MCF 10A (cell line): ENCODE measurements at regions not wholly inside any gene's neighbourhood (a gene's known extent, or its start where the extent isn't known, plus 50 kb on each side); places are given as distances from the start of the nearest gene placed in this dataset.
A peak's percentile ranks its signal among the peaks of the same experiment; 100 is the strongest.

ENCODE experiments used
- BruUV-seq: library from RNA; stranded (reverse); fragments of 400-500 nt; replicated peaks from 2 replicates; lab custom pipeline; 2021; lab: Mats Ljungman, UMichigan
- CTCF ChIA-PET: fragments of 300-600 bp; sonication (Branson Sonifier 250); formaldehyde crosslinking; extraction: SDS; loops from one replicate; lab custom pipeline; 2021; ENCODE audit warnings: antibody characterized with exemption, inconsistent platforms; lab: Yijun Ruan, JAX
- POLR2A ChIA-PET: fragments of 300-600, 350-650 bp; sonication (Branson Sonifier 250); formaldehyde crosslinking; extraction: SDS; loops from one replicate; lab custom pipeline; 2020; ENCODE audit warnings: antibody characterized with exemption, inconsistent platforms; lab: Yijun Ruan, JAX
- DNase-seq: peaks from one replicate; pipeline ENCODE4 v3.0.0-alpha.2; 2018; ENCODE audit not compliant: unreplicated experiment
- H3K27ac Mint-ChIP-seq: one replicate; pipeline ENCODE4 v1.8.0; 2022; ENCODE audit warnings: mild to moderate bottlenecking, low read depth, mixed read lengths; ENCODE audit not compliant: unreplicated experiment
- H3K27me3 Mint-ChIP-seq: one replicate; pipeline ENCODE4 v1.8.0; 2022; ENCODE audit warnings: mixed read lengths; ENCODE audit not compliant: insufficient read depth, unreplicated experiment
- H3K36me3 Mint-ChIP-seq: one replicate; pipeline ENCODE4 v1.8.0; 2022; ENCODE audit warnings: mild to moderate bottlenecking, moderate library complexity, mixed read lengths; ENCODE audit not compliant: insufficient read depth, unreplicated experiment
- H3K4me1 Mint-ChIP-seq: one replicate; pipeline ENCODE4 v1.8.0; 2022; ENCODE audit warnings: mixed read lengths; ENCODE audit not compliant: insufficient read depth, unreplicated experiment
- H3K4me3 Mint-ChIP-seq: one replicate; pipeline ENCODE4 v1.8.0; 2022; ENCODE audit warnings: mild to moderate bottlenecking, moderate library complexity, mixed read lengths; ENCODE audit not compliant: unreplicated experiment
- H3K9me3 Mint-ChIP-seq: one replicate; pipeline ENCODE4 v1.8.0; 2022; ENCODE audit warnings: mixed read lengths; ENCODE audit not compliant: unreplicated experiment
- intact Hi-C: fragments of 100-400 bp; cut with micrococcal nuclease; formaldehyde crosslinking; loops from 2 replicates; pipeline ENCODE4 v1.14.1; 2022
- TF ChIP-seq, protein P1 (sequence below): fragments of 200-600 bp; IDR thresholded peaks from one replicate; pipeline ENCODE4 v1.8.0; 2022; ENCODE audit warnings: antibody characterized with exemption, mild to moderate bottlenecking; ENCODE audit not compliant: unreplicated experiment

DNA sequence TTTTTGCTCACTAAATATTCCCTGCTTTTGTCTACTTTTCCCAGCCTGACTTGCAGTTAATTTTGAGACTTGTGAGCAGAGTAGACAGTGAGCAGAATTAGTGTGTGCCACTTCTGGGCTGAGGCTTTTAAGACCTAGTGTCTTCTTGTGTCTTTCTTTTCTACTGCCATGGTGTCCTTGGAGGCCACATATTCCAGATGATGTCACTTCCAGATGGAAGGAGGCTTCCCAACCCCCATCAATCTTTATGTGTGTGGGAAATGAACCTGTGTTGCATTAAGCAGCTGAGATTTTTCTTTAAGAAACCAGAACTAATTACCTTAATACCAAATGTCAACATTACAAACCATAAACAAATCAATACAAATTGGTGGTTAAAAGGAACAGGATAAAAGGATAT is 774.7 kb upstream of the ROBO1 start:
- Mint-ChIP-seq H3K27me3 (peaks cover 40% of the 10 kb centered on the region), H3K9me3 (peaks cover 8% of the 10 kb centered on the region), H3K27ac (no peak overlapping the region), H3K4me1 (no peaks in the 10 kb centered on the region), H3K36me3 (no peaks in the 10 kb centered on the region), H3K4me3 (no peak overlapping the region)
- DNase-seq = no peak
- BruUV-seq = no TSS peak
- POLR2A ChIA-PET = no interaction called here
- CTCF ChIA-PET = no interaction called here
- TF ChIP-seq, protein P1, sequence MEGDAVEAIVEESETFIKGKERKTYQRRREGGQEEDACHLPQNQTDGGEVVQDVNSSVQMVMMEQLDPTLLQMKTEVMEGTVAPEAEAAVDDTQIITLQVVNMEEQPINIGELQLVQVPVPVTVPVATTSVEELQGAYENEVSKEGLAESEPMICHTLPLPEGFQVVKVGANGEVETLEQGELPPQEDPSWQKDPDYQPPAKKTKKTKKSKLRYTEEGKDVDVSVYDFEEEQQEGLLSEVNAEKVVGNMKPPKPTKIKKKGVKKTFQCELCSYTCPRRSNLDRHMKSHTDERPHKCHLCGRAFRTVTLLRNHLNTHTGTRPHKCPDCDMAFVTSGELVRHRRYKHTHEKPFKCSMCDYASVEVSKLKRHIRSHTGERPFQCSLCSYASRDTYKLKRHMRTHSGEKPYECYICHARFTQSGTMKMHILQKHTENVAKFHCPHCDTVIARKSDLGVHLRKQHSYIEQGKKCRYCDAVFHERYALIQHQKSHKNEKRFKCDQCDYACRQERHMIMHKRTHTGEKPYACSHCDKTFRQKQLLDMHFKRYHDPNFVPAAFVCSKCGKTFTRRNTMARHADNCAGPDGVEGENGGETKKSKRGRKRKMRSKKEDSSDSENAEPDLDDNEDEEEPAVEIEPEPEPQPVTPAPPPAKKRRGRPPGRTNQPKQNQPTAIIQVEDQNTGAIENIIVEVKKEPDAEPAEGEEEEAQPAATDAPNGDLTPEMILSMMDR = no peak
- intact Hi-C loops = no loop called here

DNA sequence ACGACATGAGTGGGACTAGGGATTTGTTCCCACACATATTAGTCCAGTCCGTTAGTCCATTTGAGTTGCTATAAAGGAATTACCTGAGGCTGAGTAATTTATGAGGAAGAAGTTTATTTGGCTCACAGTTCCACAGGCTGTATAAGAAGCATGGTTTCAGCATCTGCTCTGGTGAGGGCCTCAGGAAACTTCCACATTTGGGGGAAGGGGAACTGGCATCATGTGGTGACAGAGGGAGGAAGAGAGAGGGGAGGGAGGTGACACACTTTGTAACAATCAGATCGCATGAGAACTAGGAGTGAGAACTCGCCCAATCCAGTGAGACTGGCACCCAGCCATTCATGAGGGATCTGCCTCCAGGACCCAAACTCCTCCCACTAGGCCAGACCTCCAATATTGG is 769.9 kb upstream of the ROBO1 start:
- no peaks in the 10 kb centered on the region for H3K9me3 Mint-ChIP-seq
- POLR2A ChIA-PET = no interaction called here
- H3K27me3 Mint-ChIP-seq = peaks cover 21% of the 10 kb centered on the region
- H3K4me3 Mint-ChIP-seq = no peak overlapping the region
- CTCF ChIA-PET = no interaction called here
- no peak for DNase-seq
- no peaks in the 10 kb centered on the region for H3K36me3 Mint-ChIP-seq
- TF ChIP-seq, protein P1 = no peak
- H3K27ac Mint-ChIP-seq = no peak overlapping the region
- H3K4me1 Mint-ChIP-seq = no peaks in the 10 kb centered on the region
- intact Hi-C loops = no loop called here
- no TSS peak for BruUV-seq

DNA sequence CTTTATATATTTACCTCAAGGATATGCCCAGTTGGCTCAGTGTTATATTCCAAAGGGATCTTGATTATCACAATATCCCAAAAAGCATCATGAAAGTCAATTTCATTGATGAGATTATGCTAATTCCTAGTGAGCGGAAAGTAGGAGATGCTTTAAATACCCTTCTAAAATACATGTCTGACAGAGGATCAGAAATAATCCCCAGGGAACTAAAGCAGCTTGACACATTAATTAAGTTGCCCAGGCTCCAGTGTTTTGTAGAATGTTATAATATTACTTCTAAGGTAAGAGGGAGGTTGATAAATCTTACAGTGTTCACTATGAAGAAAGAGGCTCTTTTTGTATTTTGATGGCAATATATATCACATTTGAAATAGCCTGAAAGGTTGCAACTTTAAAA is 767.5 kb upstream of the ROBO1 start:
- no peaks in the 10 kb centered on the region for H3K36me3 Mint-ChIP-seq
- DNase-seq = no peak
- peaks cover 23% of the 10 kb centered on the region for H3K27me3 Mint-ChIP-seq
- no peaks in the 10 kb centered on the region for H3K4me1 Mint-ChIP-seq
- H3K27ac Mint-ChIP-seq = no peak overlapping the region
- CTCF ChIA-PET = no interaction called here
- no TSS peak for BruUV-seq
- no peak overlapping the region for H3K4me3 Mint-ChIP-seq
- no peaks in the 10 kb centered on the region for H3K9me3 Mint-ChIP-seq
- TF ChIP-seq, protein P1 = no peak
- POLR2A ChIA-PET = interaction anchor here (1.1 kb wide), 1 partner anchor 10 kb away, joined by 4 read pairs; no protein-coding TSS in a partner anchor
- intact Hi-C loops = no loop called here

DNA sequence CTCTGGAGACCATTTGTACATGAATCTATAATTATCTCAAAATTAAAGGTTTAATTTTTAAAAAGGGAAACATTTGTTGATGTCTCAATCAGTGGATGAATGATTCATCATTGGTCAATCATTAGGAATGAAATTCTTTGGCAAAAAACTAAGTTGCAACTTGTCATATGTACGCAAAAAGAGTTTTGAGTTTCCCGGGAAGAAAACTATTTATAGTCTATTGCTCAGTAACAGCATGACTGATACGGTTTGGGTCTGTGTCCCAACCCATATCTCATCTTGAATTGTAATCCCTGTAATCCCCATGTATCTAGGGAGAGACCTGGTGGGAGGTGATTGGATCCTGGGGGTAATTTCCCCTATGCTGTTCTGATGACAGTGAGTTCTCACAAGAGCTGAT is 765.8 kb upstream of the ROBO1 start:
- peak; percentile 60 for DNase-seq
- Mint-ChIP-seq H3K27me3 (peaks cover 23% of the 10 kb centered on the region), H3K9me3 (no peaks in the 10 kb centered on the region), H3K4me3 (no peak overlapping the region), H3K4me1 (no peaks in the 10 kb centered on the region), H3K36me3 (no peaks in the 10 kb centered on the region), H3K27ac (peak overlapping the region; percentile 46)
- intact Hi-C loops = no loop called here
- TF ChIP-seq, protein P1 = no peak
- BruUV-seq = no TSS peak
- POLR2A ChIA-PET = interaction anchor here (0.6 kb wide), 1 partner anchor 193 kb away, joined by 3 read pairs; no protein-coding TSS in a partner anchor
- CTCF ChIA-PET = no interaction called here
